DOHH2 (cell line): ENCODE measurements at regions not wholly inside any gene's neighbourhood (a gene's known extent, or its start where the extent isn't known, plus 50 kb on each side); places are given as distances from the start of the nearest gene placed in this dataset.

ENCODE experiments used
- EZH2phosphoT487 ChIP-seq: fragments of 200-600 bp; sonication (generic); IDR thresholded peaks from 2 replicates; pipeline ENCODE4 v1.6.1; 2017; ENCODE audit warnings: borderline replicate concordance, mild to moderate bottlenecking, antibody characterized with exemption, low read length, moderate library complexity, mixed read lengths
- TF ChIP-seq, protein P1 (sequence below): fragments of 200-600 bp; sonication (generic); IDR thresholded peaks from one replicate; pipeline ENCODE4 v1.5.1; 2014; ENCODE audit warnings: antibody characterized with exemption, mild to moderate bottlenecking, low read depth, low read length; ENCODE audit not compliant: poor library complexity, severe bottlenecking

DNA sequence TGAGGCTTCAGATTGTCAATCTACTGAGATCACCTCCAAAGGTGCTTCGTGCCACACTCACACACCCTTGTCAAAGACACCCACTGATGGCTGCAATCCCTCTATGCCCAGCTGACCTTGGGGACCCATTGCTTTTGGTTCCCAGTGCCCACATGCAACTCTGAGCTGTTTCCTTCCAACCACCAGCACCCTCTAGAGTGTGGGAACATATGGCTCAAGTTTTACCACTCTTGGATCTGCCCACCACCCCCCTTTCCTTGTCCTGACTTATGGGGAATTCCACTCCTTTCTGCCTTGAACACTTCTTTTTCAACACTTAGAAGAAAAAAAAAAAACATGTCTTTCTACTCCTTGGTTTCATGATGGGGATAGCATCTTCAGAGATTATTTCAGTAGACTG, 360.2 kb downstream of the ENC1 start:
- TF ChIP-seq, protein P1, sequence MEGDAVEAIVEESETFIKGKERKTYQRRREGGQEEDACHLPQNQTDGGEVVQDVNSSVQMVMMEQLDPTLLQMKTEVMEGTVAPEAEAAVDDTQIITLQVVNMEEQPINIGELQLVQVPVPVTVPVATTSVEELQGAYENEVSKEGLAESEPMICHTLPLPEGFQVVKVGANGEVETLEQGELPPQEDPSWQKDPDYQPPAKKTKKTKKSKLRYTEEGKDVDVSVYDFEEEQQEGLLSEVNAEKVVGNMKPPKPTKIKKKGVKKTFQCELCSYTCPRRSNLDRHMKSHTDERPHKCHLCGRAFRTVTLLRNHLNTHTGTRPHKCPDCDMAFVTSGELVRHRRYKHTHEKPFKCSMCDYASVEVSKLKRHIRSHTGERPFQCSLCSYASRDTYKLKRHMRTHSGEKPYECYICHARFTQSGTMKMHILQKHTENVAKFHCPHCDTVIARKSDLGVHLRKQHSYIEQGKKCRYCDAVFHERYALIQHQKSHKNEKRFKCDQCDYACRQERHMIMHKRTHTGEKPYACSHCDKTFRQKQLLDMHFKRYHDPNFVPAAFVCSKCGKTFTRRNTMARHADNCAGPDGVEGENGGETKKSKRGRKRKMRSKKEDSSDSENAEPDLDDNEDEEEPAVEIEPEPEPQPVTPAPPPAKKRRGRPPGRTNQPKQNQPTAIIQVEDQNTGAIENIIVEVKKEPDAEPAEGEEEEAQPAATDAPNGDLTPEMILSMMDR, result no peak
- TF ChIP-seq EZH2phosphoT487, result no peak
